H1 (cell line): ENCODE measurements at regions not wholly inside any gene's neighbourhood (a gene's known extent, or its start where the extent isn't known, plus 50 kb on each side); places are given as distances from the start of the nearest gene placed in this dataset.

ENCODE experiments used
- CTCF ChIA-PET: fragments of 300-600 bp; sonication (Branson Sonifier 250); formaldehyde crosslinking; loops from one replicate; lab custom pipeline; 2021; ENCODE audit not compliant: partially characterized antibody; lab: Charles Lee
- POLR2A ChIA-PET: fragments of 300-600 bp; sonication (Branson Sonifier 250); formaldehyde crosslinking; loops from one replicate; lab custom pipeline; 2021; ENCODE audit warnings: inconsistent platforms; ENCODE audit not compliant: partially characterized antibody; lab: Charles Lee
- DNase-seq, 2 experiments: peaks; one replicate each; pipeline versions ENCODE4 v3.0.0 to v3.0.0-alpha.2; 2010 to 2022; ENCODE audit warnings: low spot score in 2 of 2, low read depth in 1 of 2, mixed read lengths in 1 of 2
- FAIRE-seq: peaks from 2 replicates; lab custom pipeline; 2011; peaks lifted over from hg19 to GRCh38; lab: Jason Lieb, UNC
- H2AFZ ChIP-seq: 2 replicates; pipeline ENCODE4 v1.8.1; 2012; ENCODE audit warnings: low read length, inconsistent platforms
- H2AK5ac ChIP-seq: 2 replicates; pipeline ENCODE4 v1.6.1; 2013; ENCODE audit warnings: low read depth, low read length
- H2BK120ac ChIP-seq: replicated peaks from 2 replicates; pipeline ENCODE3; 2013; ENCODE audit warnings: low read depth, low read length, inconsistent platforms
- H2BK12ac ChIP-seq: 2 replicates; pipeline ENCODE4 v1.6.1; 2013; ENCODE audit warnings: low read depth, low read length
- H2BK15ac ChIP-seq: 2 replicates; pipeline ENCODE4 v1.6.1; 2013; ENCODE audit warnings: low read length
- H2BK20ac ChIP-seq: 2 replicates; pipeline ENCODE4 v1.6.1; 2013; ENCODE audit warnings: low read length
- H2BK5ac ChIP-seq: 2 replicates; pipeline ENCODE4 v1.6.1; 2013; ENCODE audit warnings: low read depth, low read length
- H3K14ac ChIP-seq: 2 replicates; pipeline ENCODE4 v1.6.1; 2013; ENCODE audit warnings: inconsistent platforms; ENCODE audit not compliant: insufficient read length
- H3K18ac ChIP-seq: 2 replicates; pipeline ENCODE4 v1.6.1; 2013; ENCODE audit warnings: low read length; ENCODE audit errors: extremely low read depth
- H3K23ac ChIP-seq: 2 replicates; pipeline ENCODE4 v1.6.1; 2013; ENCODE audit warnings: inconsistent platforms; ENCODE audit not compliant: insufficient read length
- H3K23me2 ChIP-seq: 2 replicates; pipeline ENCODE4 v1.6.1; 2013; ENCODE audit warnings: low read depth, low read length
- H3K27ac ChIP-seq: 2 replicates; pipeline ENCODE4 v1.6.1; 2011; ENCODE audit warnings: low read depth, low read length, inconsistent platforms
- H3K27me3 ChIP-seq, 4 experiments: replicated peaks in 1 of 4; 1 replicate in 1 of 4; 2 replicates in 3 of 4; pipeline versions ENCODE4 v1.6.1 to v1.8.1; 2011 to 2013; ENCODE audit warnings: low read length in 3 of 4, mild to moderate bottlenecking in 3 of 4, inconsistent platforms in 2 of 4, mixed read lengths in 2 of 4, moderate library complexity in 1 of 4; ENCODE audit not compliant: control insufficient read depth in 3 of 4, insufficient read depth in 3 of 4; ENCODE audit errors: extremely low read depth in 1 of 4
- H3K36me3 ChIP-seq, 4 experiments: 2 replicates each; pipeline versions ENCODE4 v1.6.1 to v1.8.1; 2011 to 2013; ENCODE audit warnings: mild to moderate bottlenecking in 4 of 4, low read length in 3 of 4, moderate library complexity in 2 of 4, control low read depth in 1 of 4, inconsistent platforms in 1 of 4; ENCODE audit not compliant: insufficient read depth in 4 of 4, control insufficient read depth in 2 of 4
- H3K4ac ChIP-seq: replicated peaks from 2 replicates; pipeline ENCODE3; 2013; ENCODE audit warnings: low read length, low read depth, mixed read lengths, inconsistent platforms; ENCODE audit not compliant: insufficient read length
- H3K4me1 ChIP-seq, 4 experiments: replicated peaks in 1 of 4; 1 replicate in 1 of 4; 2 replicates in 3 of 4; pipeline versions ENCODE4 v1.6.1 to v1.8.1; 2011 to 2013; ENCODE audit warnings: low read length in 3 of 4, inconsistent platforms in 2 of 4, mixed read lengths in 1 of 4; ENCODE audit not compliant: insufficient read depth in 4 of 4, control insufficient read depth in 3 of 4
- H3K4me2 ChIP-seq, 2 experiments: 2 replicates each; pipeline versions ENCODE4 v1.6.1 to v1.8.1; 2011 to 2013; ENCODE audit warnings: low read depth in 2 of 2, low read length in 2 of 2, control low read depth in 1 of 2, inconsistent platforms in 1 of 2, mild to moderate bottlenecking in 1 of 2; ENCODE audit not compliant: insufficient read depth in 1 of 2
- H3K4me3 ChIP-seq, 4 experiments: fragments of 200-600, 300-600 bp in 1 of 4; sonication (generic), shearing (Covaris generic), sonication (Bioruptor Twin) in 1 of 4; 2 replicates each; pipeline versions ENCODE4 v1.5.1 to v1.8.1; 2011 to 2016; ENCODE audit warnings: low read length in 4 of 4, low read depth in 3 of 4, control low read depth in 2 of 4, inconsistent platforms in 2 of 4, mild to moderate bottlenecking in 2 of 4, mixed read lengths in 1 of 4, moderate library complexity in 1 of 4; ENCODE audit not compliant: insufficient read depth in 2 of 4; ENCODE audit errors: extremely low read depth in 1 of 4
- H3K56ac ChIP-seq: replicated peaks from 2 replicates; pipeline ENCODE3; 2013; ENCODE audit warnings: low read depth, mild to moderate bottlenecking, mixed read lengths, low read length, inconsistent platforms; ENCODE audit not compliant: insufficient read length
- H3K79me1 ChIP-seq: 2 replicates; pipeline ENCODE4 v1.6.1; 2013; ENCODE audit warnings: low read depth, low read length, control low read depth
- H3K79me2 ChIP-seq, 2 experiments: 2 replicates each; pipeline versions ENCODE4 v1.6.1 to v1.8.1; 2012 to 2013; ENCODE audit warnings: low read length in 2 of 2, mild to moderate bottlenecking in 2 of 2, inconsistent platforms in 1 of 2; ENCODE audit not compliant: insufficient read depth in 2 of 2, control insufficient read depth in 1 of 2
- H3K9ac ChIP-seq, 4 experiments: replicated peaks in 1 of 4; 1 replicate in 1 of 4; 2 replicates in 3 of 4; pipeline versions ENCODE4 v1.6.1 to v1.8.1; 2011 to 2013; ENCODE audit warnings: low read depth in 3 of 4, low read length in 3 of 4, control low read depth in 2 of 4, mild to moderate bottlenecking in 2 of 4, moderate library complexity in 2 of 4, inconsistent platforms in 1 of 4; ENCODE audit errors: extremely low read depth in 1 of 4
- H3K9me3 ChIP-seq, 2 experiments: 2 replicates each; pipeline versions ENCODE4 v1.6.1 to v1.8.1; 2012 to 2013; ENCODE audit warnings: mild to moderate bottlenecking in 2 of 2, moderate library complexity in 2 of 2, control low read depth in 1 of 2, inconsistent platforms in 1 of 2, low read depth in 1 of 2, low read length in 1 of 2, mixed read lengths in 1 of 2; ENCODE audit not compliant: insufficient read depth in 2 of 2
- H4K20me1 ChIP-seq, 2 experiments: replicated peaks in 1 of 2; 2 replicates each; pipeline versions ENCODE3 to v1.8.1; 2011 to 2013; ENCODE audit warnings: inconsistent platforms in 2 of 2, low read length in 2 of 2, mild to moderate bottlenecking in 1 of 2; ENCODE audit not compliant: insufficient read depth in 2 of 2, control insufficient read depth in 1 of 2
- H4K5ac ChIP-seq: 2 replicates; pipeline ENCODE4 v1.6.1; 2013; ENCODE audit warnings: low read length, low read depth, mixed read lengths, inconsistent platforms; ENCODE audit not compliant: insufficient read length
- H4K8ac ChIP-seq: 2 replicates; pipeline ENCODE4 v1.8.0; 2013; ENCODE audit warnings: mild to moderate bottlenecking, moderate library complexity, low read length, inconsistent platforms; ENCODE audit not compliant: insufficient read depth; ENCODE audit errors: extremely low read depth
- H4K91ac ChIP-seq: replicated peaks from 2 replicates; pipeline ENCODE3; 2013; ENCODE audit warnings: low read length, mixed read lengths, inconsistent platforms; ENCODE audit not compliant: insufficient read length
- ATF2 ChIP-seq: IDR thresholded peaks from 2 replicates; pipeline ENCODE4 v1.6.1; 2012; ENCODE audit warnings: low read length, inconsistent platforms
- BACH1 ChIP-seq: IDR thresholded peaks from 2 replicates; pipeline ENCODE4 v1.6.1; 2012; ENCODE audit warnings: low read length, improper control_type of control experiment
- BRCA1 ChIP-seq: IDR thresholded peaks from 2 replicates; pipeline ENCODE4 v1.6.1; 2012; ENCODE audit warnings: low read depth, low read length, improper control_type of control experiment
- CBX5 ChIP-seq: fragments of 300-800, 300-1000 bp; sonication (generic); IDR thresholded peaks from 2 replicates; pipeline ENCODE4 v1.7.1; 2016; ENCODE audit warnings: antibody characterized with exemption, low read length, low read depth
- CBX8 ChIP-seq: fragments of 300-800, 300-1000 bp; sonication (generic); IDR thresholded peaks from 2 replicates; pipeline ENCODE4 v1.7.1; 2016; ENCODE audit warnings: low read depth, low read length, borderline replicate concordance
- CHD1 ChIP-seq: IDR thresholded peaks from 2 replicates; pipeline ENCODE4 v1.6.1; 2012; ENCODE audit warnings: low read depth, low read length, improper control_type of control experiment
- MAFK ChIP-seq: IDR thresholded peaks from 2 replicates; pipeline ENCODE4 v1.6.1; 2012; ENCODE audit warnings: low read depth, mild to moderate bottlenecking, improper control_type of control experiment, low read length
- RFX5 ChIP-seq: IDR thresholded peaks from 2 replicates; pipeline ENCODE4 v1.6.1; 2011; ENCODE audit warnings: low read depth, low read length, improper control_type of control experiment, borderline replicate concordance
- RNF2 ChIP-seq: fragments of 200-900, 300-1000 bp; sonication (generic); IDR thresholded peaks from 2 replicates; pipeline ENCODE4 v1.7.1; 2016; ENCODE audit warnings: borderline replicate concordance, low read depth, mild to moderate bottlenecking, antibody characterized with exemption, low read length; ENCODE audit not compliant: poor library complexity, severe bottlenecking; ENCODE audit errors: missing control alignments
- SAP30 ChIP-seq: fragments of 300-600 bp; sonication (generic); IDR thresholded peaks from 2 replicates; pipeline ENCODE4 v1.7.1; 2012; ENCODE audit warnings: low read length, moderate library complexity, mild to moderate bottlenecking, inconsistent platforms; ENCODE audit not compliant: insufficient read depth, insufficient replicate concordance
- SIN3A ChIP-seq, 2 experiments: IDR thresholded peaks in 1 of 2; conservative IDR thresholded peaks in 1 of 2; 2 replicates each; pipeline ENCODE4 v1.6.1; 2011 to 2012; ENCODE audit warnings: low read length in 2 of 2, improper control_type of control experiment in 1 of 2, low read depth in 1 of 2, mild to moderate bottlenecking in 1 of 2
- SP1 ChIP-seq: IDR thresholded peaks from 2 replicates; pipeline ENCODE4 v1.6.1; 2011; ENCODE audit warnings: low read depth, low read length
- WGBS, 2 experiments: shearing (Covaris generic) in 1 of 2; methylation state at CpG; one replicate each; pipeline versions ENCODE4 v1.1.6 to v1.1.7; 2013 to 2015; ENCODE audit warnings: low lambda C conversion rate in 2 of 2, mixed read lengths in 2 of 2, inconsistent platforms in 1 of 2, low coverage in 1 of 2, missing lambda C conversion rate in 1 of 2; ENCODE audit not compliant: insufficient replicate concordance in 2 of 2, insufficient coverage in 1 of 2, insufficient read length in 1 of 2; ENCODE audit errors: extremely low coverage in 1 of 2, missing lambda C conversion rate in 1 of 2; 5-methylcytosine and 5-hydroxymethylcytosine counted together

GRCh38 chr2:88870267-88870839 is 178.9 kb downstream of the RPIA start:
- Histone ChIP-seq H4K91ac (no peak overlapping the region), H3K4me1 (peaks cover 0 to 6% (median 2%) of the 10 kb centered on the region in 4 experiments; a peak in 2 of 7 replicates), H3K36me3 (no peaks in the 10 kb centered on the region), H3K14ac (no peak overlapping the region), H3K56ac (no peak overlapping the region), H3K27ac (no peak overlapping the region), H2BK20ac (no peak overlapping the region), H3K23ac (no peak overlapping the region), H2BK15ac (no peak overlapping the region), H2BK5ac (no peak overlapping the region), H3K23me2 (no peaks in the 10 kb centered on the region), H3K4me3 (no peak overlapping the region), H3K79me2 (no peaks in the 10 kb centered on the region), H3K27me3 (no peaks in the 10 kb centered on the region), H2BK120ac (no peak overlapping the region), H2AFZ (no peak overlapping the region), H3K79me1 (no peaks in the 10 kb centered on the region), H2BK12ac (no peak overlapping the region), H4K5ac (no peak overlapping the region), H3K9me3 (no peaks in the 10 kb centered on the region), H4K8ac (no peak overlapping the region), H4K20me1 (no peaks in the 10 kb centered on the region), H3K18ac (no peak overlapping the region), H3K4ac (no peak overlapping the region), H2AK5ac (no peak overlapping the region), H3K4me2 (no peak overlapping the region), H3K9ac (no peak overlapping the region)
- DNase-seq (no peak), FAIRE-seq (no peak)
- ChIA-PET CTCF (no interaction called here), POLR2A (no interaction called here)
- 61% methylated on average over 2 of the region's 2 CpGs; no CpG with 5 or more reads in 1 of the 2 experiments for WGBS, 2 experiments
- TF ChIP-seq SAP30: no peak
- no peak for TF ChIP-seq BRCA1
- no peak for TF ChIP-seq CBX8
- no peak for TF ChIP-seq BACH1
- no peak for TF ChIP-seq RNF2
- TF ChIP-seq CHD1: no peak
- no peak for TF ChIP-seq MAFK
- no peak for TF ChIP-seq SP1
- no peak for TF ChIP-seq RFX5
- no peak for TF ChIP-seq SIN3A (conservative IDR thresholded peaks at IDR 0.05 in 1 of 2, IDR thresholded peaks at IDR 0.05 in 1 of 2; ENCODE audit: low read depth in 1 of 2, low read length in 2 of 2)
- no peak for TF ChIP-seq CBX5
- no peak for TF ChIP-seq ATF2
